Keratinocyte (primary cell): ENCODE measurements at regions not wholly inside any gene's neighbourhood (a gene's known extent, or its start where the extent isn't known, plus 50 kb on each side); places are given as distances from the start of the nearest gene placed in this dataset.

Experiments
- DNase-seq: peaks from one replicate; pipeline ENCODE4 v3.0.0-alpha.2; 2011; ENCODE audit warnings: low read depth, missing footprints, low spot score
- FAIRE-seq: peaks from 2 replicates; lab custom pipeline; 2011; peaks lifted over from hg19 to GRCh38; lab: Jason Lieb, UNC
- H2AFZ ChIP-seq: 2 replicates; pipeline ENCODE4 v1.6.0; 2012; ENCODE audit warnings: low read length, control low read depth, inconsistent platforms; ENCODE audit not compliant: control insufficient read depth
- H3K27ac ChIP-seq: 2 replicates; pipeline ENCODE4 v1.5.1; 2011; ENCODE audit warnings: low read length; ENCODE audit not compliant: control insufficient read depth, insufficient read depth
- H3K27me3 ChIP-seq: 3 replicates; pipeline ENCODE4 v1.6.0; 2011; ENCODE audit warnings: low read length; ENCODE audit not compliant: control insufficient read depth, insufficient read depth; ENCODE audit errors: extremely low read depth
- H3K36me3 ChIP-seq, 2 experiments: 2 replicates in 1 of 2; 3 replicates in 1 of 2; pipeline ENCODE4 v1.5.1; 2011; ENCODE audit warnings: low read length in 2 of 2, mild to moderate bottlenecking in 1 of 2; ENCODE audit not compliant: control insufficient read depth in 2 of 2, insufficient read depth in 2 of 2; ENCODE audit errors: extremely low read depth in 1 of 2
- H3K4me1 ChIP-seq: 3 replicates; pipeline ENCODE4 v1.5.1; 2011; ENCODE audit warnings: low read length; ENCODE audit not compliant: control insufficient read depth, insufficient read depth; ENCODE audit errors: extremely low read depth
- H3K4me2 ChIP-seq: 3 replicates; pipeline ENCODE4 v1.6.0; 2011; ENCODE audit warnings: low read depth, low read length; ENCODE audit not compliant: control insufficient read depth, insufficient read depth; ENCODE audit errors: extremely low read depth
- H3K4me3 ChIP-seq, 3 experiments: fragments of 200-600 bp in 1 of 3; sonication (generic) in 1 of 3; 2 replicates in 2 of 3; 3 replicates in 1 of 3; pipeline ENCODE4 v1.5.1; 2011 to 2016; ENCODE audit warnings: low read length in 3 of 3, mild to moderate bottlenecking in 3 of 3, control low read depth in 2 of 3, inconsistent platforms in 1 of 3, low read depth in 1 of 3, mixed read lengths in 1 of 3, mixed run types in 1 of 3, moderate library complexity in 1 of 3; ENCODE audit not compliant: control insufficient read depth in 2 of 3, insufficient read depth in 2 of 3; ENCODE audit errors: extremely low read depth in 1 of 3
- H3K79me2 ChIP-seq: 2 replicates; pipeline ENCODE4 v1.6.0; 2012; ENCODE audit warnings: low read length; ENCODE audit not compliant: control insufficient read depth, insufficient read depth
- H3K9ac ChIP-seq: 3 replicates; pipeline ENCODE4 v1.6.0; 2011; ENCODE audit warnings: low read length; ENCODE audit not compliant: control insufficient read depth, insufficient read depth; ENCODE audit errors: extremely low read depth
- H3K9me1 ChIP-seq: 3 replicates; pipeline ENCODE4 v1.6.0; 2011; ENCODE audit warnings: low read length; ENCODE audit not compliant: control insufficient read depth, insufficient read depth; ENCODE audit errors: extremely low read depth
- H3K9me3 ChIP-seq: 2 replicates; pipeline ENCODE4 v1.5.1; 2012; ENCODE audit warnings: low read depth, low read length; ENCODE audit not compliant: control insufficient read depth
- H4K20me1 ChIP-seq: 3 replicates; pipeline ENCODE4 v1.6.0; 2011; ENCODE audit warnings: low read length; ENCODE audit not compliant: control insufficient read depth, insufficient read depth; ENCODE audit errors: extremely low read depth
- CTCF ChIP-seq, 3 experiments: IDR thresholded peaks in 1 of 3; conservative IDR thresholded peaks in 1 of 3; optimal IDR thresholded peaks in 1 of 3; 2 replicates in 2 of 3; 3 replicates in 1 of 3; pipeline versions ENCODE3 to v1.5.1; 2011; ENCODE audit warnings: low read length in 3 of 3, mild to moderate bottlenecking in 3 of 3, moderate library complexity in 2 of 3, control low read depth in 1 of 3, inconsistent platforms in 1 of 3; ENCODE audit not compliant: insufficient read depth in 2 of 3; ENCODE audit errors: extremely low read depth in 1 of 3
- EZH2 ChIP-seq: IDR thresholded peaks from one replicate; pipeline ENCODE4 v1.6.1; 2012; ENCODE audit warnings: inconsistent platforms, mild to moderate bottlenecking, low read length, moderate library complexity
- dilution Hi-C: fragments of 300-500 bp; cut with MboI; formaldehyde crosslinking; loops from one replicate; pipeline ENCODE4 v1.7.0; 2020; ENCODE audit warnings: low sequenced_read_pairs; ENCODE audit not compliant: extremely low pct_ligation_motif_present

- no peak overlapping the region for H3K4me3 ChIP-seq
- no peak overlapping the region for H3K27ac ChIP-seq
- H3K79me2 ChIP-seq: no peaks in the 10 kb centered on the region
- H2AFZ ChIP-seq: no peak overlapping the region
- H3K9me1 ChIP-seq: no peaks in the 10 kb centered on the region
- dilution Hi-C loops: no loop called here
- no peak overlapping the region for H3K9ac ChIP-seq
- no peak for FAIRE-seq
- H3K9me3 ChIP-seq: no peaks in the 10 kb centered on the region
- no peaks in the 10 kb centered on the region for H3K36me3 ChIP-seq
- TF ChIP-seq CTCF (optimal IDR thresholded peaks at IDR 0.05 in 1 of 3, IDR thresholded peaks at IDR 0.05 in 1 of 3, conservative IDR thresholded peaks at IDR 0.05 in 1 of 3; ENCODE audit: extremely low read depth in 1 of 3, insufficient read depth in 2 of 3, low read length in 3 of 3): no peak
- no peak for TF ChIP-seq EZH2
- H3K4me2 ChIP-seq: no peak overlapping the region
- DNase-seq: no peak
- peaks cover 3% of the 10 kb centered on the region for H3K4me1 ChIP-seq
- H4K20me1 ChIP-seq: no peaks in the 10 kb centered on the region
- no peaks in the 10 kb centered on the region for H3K27me3 ChIP-seq
Observed at GRCh38 chr3:65169961-65170360, 482.2 kb upstream of the ADAMTS9 start.

GRCh38 chr3:65168547-65168946 lies 480.7 kb upstream of the ADAMTS9 start:
- Histone ChIP-seq H3K9ac (no peak overlapping the region), H3K4me1 (peaks cover 3% of the 10 kb centered on the region), H3K79me2 (no peaks in the 10 kb centered on the region), H3K9me3 (no peaks in the 10 kb centered on the region), H3K4me2 (no peak overlapping the region), H3K4me3 (no peak overlapping the region), H2AFZ (no peak overlapping the region), H3K27ac (no peak overlapping the region), H4K20me1 (no peaks in the 10 kb centered on the region), H3K27me3 (no peaks in the 10 kb centered on the region), H3K36me3 (no peaks in the 10 kb centered on the region), H3K9me1 (no peaks in the 10 kb centered on the region)
- no peak for TF ChIP-seq CTCF (optimal IDR thresholded peaks at IDR 0.05 in 1 of 3, IDR thresholded peaks at IDR 0.05 in 1 of 3, conservative IDR thresholded peaks at IDR 0.05 in 1 of 3; ENCODE audit: extremely low read depth in 1 of 3, insufficient read depth in 2 of 3, low read length in 3 of 3)
- no peak for TF ChIP-seq EZH2
- no peak for DNase-seq
- FAIRE-seq: no peak
- dilution Hi-C loops: no loop called here
